Stromal cell of bone marrow (primary cell): ENCODE measurements at regions not wholly inside any gene's neighbourhood (a gene's known extent, or its start where the extent isn't known, plus 50 kb on each side); places are given as distances from the start of the nearest gene placed in this dataset.
"Not testable (repeated sequence)": the region's sequence is repeated elsewhere in the genome, so short reads cannot be mapped to it uniquely, and the experiment has no call there.

Experiments used
- DNase-seq: peaks from one replicate; pipeline ENCODE4 v3.0.0-alpha.2; 2012; ENCODE audit warnings: low read depth

GRCh38 chr6:15904651-15905376 is 224.1 kb upstream of the MYLIP start:
- DNase-seq: no peak

GRCh38 chr6:15901141-15902115 is 227.5 kb upstream of the MYLIP start:
- DNase-seq: peak; percentile 52

- DNase-seq: no peak
These were observed 230.2 kb upstream of the MYLIP start for GRCh38 chr6:15898693-15899092.

- DNase-seq: peak; percentile 58
These were observed 231.6 kb upstream of the MYLIP start for GRCh38 chr6:15897063-15897876.

- no peak for DNase-seq
These were observed 232.3 kb upstream of the DTNBP1 start for GRCh38 chr6:15894973-15895725.

GRCh38 chr6:15893556-15894253 is 230.9 kb upstream of the DTNBP1 start:
- no peak for DNase-seq

- DNase-seq: no peak
These were observed 229.5 kb upstream of the DTNBP1 start for GRCh38 chr6:15892369-15892768.

- DNase-seq: no peak
These were observed 226.3 kb upstream of the DTNBP1 start for GRCh38 chr6:15888798-15889772.

GRCh38 chr6:15887491-15888461 is 224.9 kb upstream of the DTNBP1 start:
- DNase-seq: no peak

- no peak for DNase-seq
These were observed 222.8 kb upstream of the DTNBP1 start for GRCh38 chr6:15885624-15886023.

GRCh38 chr6:15883593-15883992 is 220.8 kb upstream of the DTNBP1 start:
- not testable (repeated sequence) for DNase-seq

GRCh38 chr6:15882915-15883314 is 220.1 kb upstream of the DTNBP1 start:
- no peak for DNase-seq

- DNase-seq: no peak
These were observed 219.5 kb upstream of the DTNBP1 start for GRCh38 chr6:15882345-15882744.

GRCh38 chr6:15881150-15881549 is 218.3 kb upstream of the DTNBP1 start:
- DNase-seq: no peak

- no peak for DNase-seq
These were observed 217.6 kb upstream of the DTNBP1 start for GRCh38 chr6:15880262-15880973.

GRCh38 chr6:15879371-15880261 is 216.8 kb upstream of the DTNBP1 start:
- no peak for DNase-seq

- no peak for DNase-seq
These were observed 214.4 kb upstream of the DTNBP1 start for GRCh38 chr6:15877231-15877630.
